GM12891 (cell line): ENCODE measurements at regions not wholly inside any gene's neighbourhood (a gene's known extent, or its start where the extent isn't known, plus 50 kb on each side); places are given as distances from the start of the nearest gene placed in this dataset.

Experiments used
- POLR2A ChIP-seq: IDR thresholded peaks from 2 replicates; pipeline ENCODE4 v1.6.1; 2011; ENCODE audit warnings: low read depth, low read length, control low read depth
- POLR2AphosphoS5 ChIP-seq: IDR thresholded peaks from 2 replicates; pipeline ENCODE4 v1.6.1; 2011; ENCODE audit warnings: low read depth, low read length, control low read depth
- SPI1 ChIP-seq: IDR thresholded peaks from 2 replicates; pipeline ENCODE4 v1.6.1; 2011; ENCODE audit warnings: low read depth, low read length, control low read depth
- TAF1 ChIP-seq: IDR thresholded peaks from 2 replicates; pipeline ENCODE4 v1.6.1; 2011; ENCODE audit warnings: low read depth, low read length, control low read depth

GRCh38 chr14:71579331-71579730 lies 352.9 kb upstream of the RGS6 start:
- TF ChIP-seq POLR2A (no peak), POLR2AphosphoS5 (no peak), TAF1 (no peak), SPI1 (no peak)
